BE2C (cell line): ENCODE measurements at regions not wholly inside any gene's neighbourhood (a gene's known extent, or its start where the extent isn't known, plus 50 kb on each side); places are given as distances from the start of the nearest gene placed in this dataset.

Experiments used
- DNase-seq: peaks from one replicate; pipeline ENCODE4 v3.0.0-alpha.2; 2020
- H3K27me3 ChIP-seq: fragments of 250-450 bp; sonication (Bioruptor Pico); 2 replicates; pipeline ENCODE4 v1.5.1; 2020; ENCODE audit warnings: mild to moderate bottlenecking
- H3K36me3 ChIP-seq: fragments of 250-450 bp; sonication (Bioruptor Pico); 2 replicates; pipeline ENCODE4 v1.5.1; 2020; ENCODE audit warnings: mild to moderate bottlenecking
- H3K4me1 ChIP-seq: fragments of 250-450 bp; sonication (Bioruptor Pico); 2 replicates; pipeline ENCODE4 v1.5.1; 2020
- H3K4me3 ChIP-seq: 2 replicates; pipeline ENCODE4 v1.5.1; 2011; ENCODE audit warnings: low read depth, low read length
- H3K9me3 ChIP-seq: fragments of 250-450 bp; sonication (Bioruptor Pico); 2 replicates; pipeline ENCODE4 v1.5.1; 2020
- CTCF ChIP-seq: IDR thresholded peaks from 2 replicates; pipeline ENCODE4 v1.5.1; 2012; ENCODE audit warnings: mild to moderate bottlenecking, low read depth, low read length

- no peak for TF ChIP-seq CTCF
- no peak for DNase-seq
Measured at GRCh38 chr5:68991279-68992084, 102.3 kb upstream of the SLC30A5 start.

GRCh38 chr5:68994645-68995044, 99.2 kb upstream of the SLC30A5 start:
- Histone ChIP-seq H3K4me1 (no peaks in the 10 kb centered on the region; the same call in none of the 2 replicates), H3K27me3 (no peaks in the 10 kb centered on the region), H3K36me3 (no peaks in the 10 kb centered on the region), H3K9me3 (no peaks in the 10 kb centered on the region), H3K4me3 (no peak overlapping the region)
- TF ChIP-seq CTCF: no peak
- DNase-seq: no peak

More at GRCh38 chr5:68991279-68992084, 102.3 kb upstream of the SLC30A5 start:
- no peaks in the 10 kb centered on the region for H3K36me3 ChIP-seq
- H3K27me3 ChIP-seq: no peaks in the 10 kb centered on the region
- H3K4me1 ChIP-seq: peaks cover 3% of the 10 kb centered on the region
- H3K4me3 ChIP-seq: no peak overlapping the region
- no peaks in the 10 kb centered on the region for H3K9me3 ChIP-seq

- Histone ChIP-seq H3K4me1 (no peaks in the 10 kb centered on the region; the same call in none of the 2 replicates), H3K4me3 (no peak overlapping the region), H3K9me3 (no peaks in the 10 kb centered on the region), H3K27me3 (no peaks in the 10 kb centered on the region), H3K36me3 (no peaks in the 10 kb centered on the region)
- TF ChIP-seq CTCF: no peak
- DNase-seq: no peak
Measured at GRCh38 chr5:68995845-68996545, 97.8 kb upstream of the SLC30A5 start.

GRCh38 chr5:68999181-68999580, 94.6 kb upstream of the SLC30A5 start:
- Histone ChIP-seq H3K36me3 (no peaks in the 10 kb centered on the region), H3K4me3 (no peak overlapping the region), H3K4me1 (no peaks in the 10 kb centered on the region; the same call in none of the 2 replicates), H3K9me3 (no peaks in the 10 kb centered on the region), H3K27me3 (no peaks in the 10 kb centered on the region)
- TF ChIP-seq CTCF: no peak
- DNase-seq: no peak

- H3K9me3 ChIP-seq: no peaks in the 10 kb centered on the region
- no peaks in the 10 kb centered on the region; the same call in 1 of the 2 replicates for H3K4me1 ChIP-seq
- no peak for DNase-seq
- TF ChIP-seq CTCF: no peak
- no peaks in the 10 kb centered on the region for H3K36me3 ChIP-seq
- H3K4me3 ChIP-seq: no peak overlapping the region
- H3K27me3 ChIP-seq: no peaks in the 10 kb centered on the region
Measured at GRCh38 chr5:69000216-69000919, 93.4 kb upstream of the SLC30A5 start.
